K562 (cell line): ENCODE measurements at regions not wholly inside any gene's neighbourhood (a gene's known extent, or its start where the extent isn't known, plus 50 kb on each side); places are given as distances from the start of the nearest gene placed in this dataset.

Source experiments
- ATAC-seq: fragments of 200-7000 bp; cut with Tn5 transposase; 3 replicates; pipeline ENCODE4 v1.9.1; 2020; ENCODE audit warnings: moderate library complexity
- BruUV-seq: library from RNA; stranded (reverse); fragments of 400-500 nt; replicated peaks from 2 replicates; lab custom pipeline; 2021; lab: Mats Ljungman, UMichigan
- CTCF ChIA-PET: fragments of 300-600 bp; formaldehyde crosslinking; extraction: SDS; loops from one replicate; lab custom pipeline; 2021; ENCODE audit warnings: low intra/inter-chr PET ratio; lab: Yijun Ruan, JAX
- POLR2A ChIA-PET: fragments of 300-600, 350-650 bp; sonication (Branson Sonifier 250); formaldehyde crosslinking; extraction: SDS; loops from one replicate; lab custom pipeline; 2021; ENCODE audit warnings: antibody characterized with exemption, inconsistent platforms; lab: Yijun Ruan, JAX
- DNase-seq, 4 experiments: peaks; one replicate each; pipeline versions ENCODE4 v3.0.0 to v3.0.0-alpha.2; 2011 to 2018; ENCODE audit warnings: low spot score in 3 of 4, mixed read lengths in 3 of 4; ENCODE audit errors: extremely low read depth in 1 of 4
- FAIRE-seq: peaks from 2 replicates; lab custom pipeline; 2011; peaks lifted over from hg19 to GRCh38; lab: Jason Lieb, UNC
- H2AFZ ChIP-seq: 2 replicates; pipeline ENCODE4 v1.6.0; 2011; ENCODE audit warnings: low read depth, low read length, control low read depth, inconsistent platforms
- H3K27ac ChIP-seq: fragments of 200-600 bp; 3 replicates; pipeline ENCODE4 v1.8.0; 2011; ENCODE audit warnings: low read depth, mild to moderate bottlenecking, control low read depth, inconsistent platforms, low read length, moderate library complexity, mixed read lengths; ENCODE audit errors: extremely low read depth
- H3K27me3 ChIP-seq, 2 experiments: fragments of 300-600 bp in 1 of 2; 2 replicates in 1 of 2; 3 replicates in 1 of 2; pipeline versions ENCODE4 v1.6.0 to v1.8.0; 2011; ENCODE audit warnings: inconsistent platforms in 2 of 2, low read length in 2 of 2, mild to moderate bottlenecking in 1 of 2, mixed read lengths in 1 of 2, moderate library complexity in 1 of 2; ENCODE audit not compliant: control insufficient read depth in 2 of 2, insufficient read depth in 2 of 2
- H3K36me3 ChIP-seq: fragments of 300-600 bp; 3 replicates; pipeline ENCODE4 v1.8.0; 2011; ENCODE audit warnings: mild to moderate bottlenecking, low read length, inconsistent platforms; ENCODE audit not compliant: control insufficient read depth, insufficient read depth
- H3K4me1 ChIP-seq, 2 experiments: fragments of 200-600 bp in 1 of 2; replicated peaks in 1 of 2; 2 replicates in 1 of 2; 3 replicates in 1 of 2; pipeline versions ENCODE4 v1.5.1 to v1.8.0; 2011; ENCODE audit warnings: inconsistent platforms in 2 of 2, low read length in 2 of 2, mild to moderate bottlenecking in 1 of 2, mixed read lengths in 1 of 2, moderate library complexity in 1 of 2; ENCODE audit not compliant: control insufficient read depth in 2 of 2, insufficient read depth in 2 of 2
- H3K4me2 ChIP-seq: 2 replicates; pipeline ENCODE4 v1.6.1; 2011; ENCODE audit warnings: low read length, control low read depth, inconsistent platforms, mixed read lengths; ENCODE audit not compliant: insufficient read depth
- H3K4me3 ChIP-seq: fragments of 200-600 bp; sonication (generic), shearing (Covaris generic); 2 replicates; pipeline ENCODE4 v1.5.1; 2016; ENCODE audit warnings: control low read depth, inconsistent platforms
- H3K79me2 ChIP-seq: fragments of 200-600 bp; 3 replicates; pipeline ENCODE4 v1.8.0; 2011; ENCODE audit warnings: low read length, inconsistent platforms; ENCODE audit not compliant: control insufficient read depth, insufficient read depth
- H3K9ac ChIP-seq, 2 experiments: 2 replicates each; pipeline versions ENCODE4 v1.6.0 to v1.6.1; 2011; ENCODE audit warnings: low read depth in 2 of 2, low read length in 2 of 2, control low read depth in 1 of 2, inconsistent platforms in 1 of 2, mild to moderate bottlenecking in 1 of 2, mixed read lengths in 1 of 2; ENCODE audit not compliant: insufficient read depth in 1 of 2
- H3K9me1 ChIP-seq: one replicate; pipeline ENCODE4 v1.6.0; 2011; ENCODE audit warnings: inconsistent platforms, mild to moderate bottlenecking, low read length, moderate library complexity; ENCODE audit not compliant: control insufficient read depth, insufficient read depth
- H3K9me3 ChIP-seq: replicated peaks from 2 replicates; pipeline ENCODE4 v1.5.1; 2011; ENCODE audit warnings: low read depth, low read length, inconsistent platforms; ENCODE audit not compliant: control insufficient read depth, insufficient read depth
- H4K20me1 ChIP-seq: replicated peaks from 2 replicates; pipeline ENCODE4 v1.6.1; 2011; ENCODE audit warnings: low read length, inconsistent platforms, mixed read lengths; ENCODE audit not compliant: control insufficient read depth, insufficient read depth
- CCNT2 ChIP-seq: IDR thresholded peaks from 2 replicates; pipeline ENCODE4 v1.6.1; 2011; ENCODE audit warnings: borderline replicate concordance, low read depth, mild to moderate bottlenecking, moderate library complexity, mixed read lengths, low read length; ENCODE audit not compliant: insufficient read length; ENCODE audit errors: extremely low read depth
- SREBF1 ChIP-seq: fragments of 150-350 bp; IDR thresholded peaks from 2 replicates; pipeline ENCODE4 v1.6.1; 2014; ENCODE audit warnings: antibody characterized with exemption, low read depth, low read length, borderline replicate concordance
- TARDBP ChIP-seq: fragments of 450-650 bp; IDR thresholded peaks from 2 replicates; pipeline ENCODE4 v1.6.1; 2016
- ZFP30 ChIP-seq: fragments of 250-450 bp; sonication (Bioruptor Pico); IDR thresholded peaks from 2 replicates; pipeline ENCODE4 v1.8.0; 2022; ENCODE audit warnings: moderate library complexity, mild to moderate bottlenecking, inconsistent platforms, borderline replicate concordance
- ZNF146 ChIP-seq: IDR thresholded peaks from one replicate; pipeline ENCODE4 v1.6.1; 2018; ENCODE audit warnings: missing compliant biosample characterization; ENCODE audit not compliant: unreplicated experiment
- ZNF707 ChIP-seq: fragments of 250-450 bp; sonication (Bioruptor Pico); conservative IDR thresholded peaks from 2 replicates; pipeline ENCODE4 v1.8.0; 2022; ENCODE audit warnings: inconsistent platforms, mild to moderate bottlenecking, moderate library complexity
- WGBS: fragments of 100-300 bp; shearing (Covaris generic); methylation state at CpG from one replicate; pipeline ENCODE4 v1.1.6; 2016; ENCODE audit warnings: low coverage, mixed read lengths; ENCODE audit not compliant: insufficient coverage; ENCODE audit errors: missing lambda C conversion rate; 5-methylcytosine and 5-hydroxymethylcytosine counted together
- in situ Hi-C: fragments of 300-500 bp; cut with MboI; formaldehyde crosslinking; loops from 4 replicates; pipeline ENCODE4 v1.15.0; 2018; ENCODE audit warnings: inconsistent platforms, mixed read lengths
- intact Hi-C: fragments of 100-400 bp; cut with micrococcal nuclease; formaldehyde crosslinking; loops from 2 replicates; pipeline ENCODE4 v1.14.2; 2022
- TF ChIP-seq, protein P1 (sequence below): IDR thresholded peaks from 3 replicates; pipeline ENCODE4 v1.6.1; 2011; ENCODE audit warnings: borderline replicate concordance, mild to moderate bottlenecking; ENCODE audit not compliant: insufficient read length, insufficient read depth
- TF ChIP-seq, protein P2 (sequence below): fragments of 450-650 bp; IDR thresholded peaks from 2 replicates; pipeline ENCODE4 v1.6.1; 2017; ENCODE audit warnings: mild to moderate bottlenecking, moderate library complexity
- TF ChIP-seq, protein P3 (sequence below): fragments of 450-650 bp; IDR thresholded peaks from 2 replicates; pipeline ENCODE4 v1.7.0; 2016; ENCODE audit warnings: borderline replicate concordance

DNA sequence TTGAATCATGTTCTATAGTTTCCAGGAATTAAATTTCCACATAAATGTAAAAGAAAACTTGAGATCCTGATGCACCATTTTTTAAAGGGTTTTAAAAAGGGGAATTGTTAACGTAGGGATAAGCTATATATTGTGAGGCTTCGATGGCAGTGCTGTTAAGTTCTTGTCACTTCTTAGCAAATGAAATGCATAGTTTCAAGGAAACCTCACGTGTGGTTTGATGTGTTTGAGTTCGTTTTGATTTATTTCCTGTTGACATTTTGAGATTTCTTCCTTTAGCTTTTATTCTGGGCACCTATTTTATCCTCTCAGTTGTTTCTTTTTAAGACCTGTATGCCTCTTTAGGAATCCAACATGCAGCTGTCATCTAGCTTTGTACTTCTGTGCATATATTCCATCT is 301.0 kb downstream of the DOCK8 start:
- Histone ChIP-seq H3K9me3 (no peaks in the 10 kb centered on the region), H3K27ac (no peak overlapping the region), H4K20me1 (no peaks in the 10 kb centered on the region), H3K9ac (no peak overlapping the region), H3K4me1 (no peaks in the 10 kb centered on the region), H3K4me2 (no peak overlapping the region), H3K36me3 (no peaks in the 10 kb centered on the region), H2AFZ (no peak overlapping the region), H3K4me3 (no peak overlapping the region), H3K27me3 (peaks cover 2 to 20% of the 10 kb centered on the region in 2 experiments; a peak in 2 of 5 replicates), H3K9me1 (no peaks in the 10 kb centered on the region), H3K79me2 (no peaks in the 10 kb centered on the region)
- no peak for ATAC-seq
- no peak for DNase-seq
- no TSS peak for BruUV-seq
- WGBS: 0% methylated on average over 4 of the region's 4 CpGs
- intact Hi-C loops (no loop called here), in situ Hi-C loops (no loop called here)
- ChIA-PET POLR2A (no interaction called here), CTCF (no interaction called here)
- FAIRE-seq: no peak
- TF ChIP-seq ZNF146 (CRISPR knock-in tag) (no peak), ZNF707 (no peak), TARDBP (no peak), ZFP30 (CRISPR knock-in tag) (no peak), CCNT2 (no peak), SREBF1 (no peak)
- TF ChIP-seq, protein P1, sequence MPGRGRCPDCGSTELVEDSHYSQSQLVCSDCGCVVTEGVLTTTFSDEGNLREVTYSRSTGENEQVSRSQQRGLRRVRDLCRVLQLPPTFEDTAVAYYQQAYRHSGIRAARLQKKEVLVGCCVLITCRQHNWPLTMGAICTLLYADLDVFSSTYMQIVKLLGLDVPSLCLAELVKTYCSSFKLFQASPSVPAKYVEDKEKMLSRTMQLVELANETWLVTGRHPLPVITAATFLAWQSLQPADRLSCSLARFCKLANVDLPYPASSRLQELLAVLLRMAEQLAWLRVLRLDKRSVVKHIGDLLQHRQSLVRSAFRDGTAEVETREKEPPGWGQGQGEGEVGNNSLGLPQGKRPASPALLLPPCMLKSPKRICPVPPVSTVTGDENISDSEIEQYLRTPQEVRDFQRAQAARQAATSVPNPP: no peak
- TF ChIP-seq, protein P2, sequence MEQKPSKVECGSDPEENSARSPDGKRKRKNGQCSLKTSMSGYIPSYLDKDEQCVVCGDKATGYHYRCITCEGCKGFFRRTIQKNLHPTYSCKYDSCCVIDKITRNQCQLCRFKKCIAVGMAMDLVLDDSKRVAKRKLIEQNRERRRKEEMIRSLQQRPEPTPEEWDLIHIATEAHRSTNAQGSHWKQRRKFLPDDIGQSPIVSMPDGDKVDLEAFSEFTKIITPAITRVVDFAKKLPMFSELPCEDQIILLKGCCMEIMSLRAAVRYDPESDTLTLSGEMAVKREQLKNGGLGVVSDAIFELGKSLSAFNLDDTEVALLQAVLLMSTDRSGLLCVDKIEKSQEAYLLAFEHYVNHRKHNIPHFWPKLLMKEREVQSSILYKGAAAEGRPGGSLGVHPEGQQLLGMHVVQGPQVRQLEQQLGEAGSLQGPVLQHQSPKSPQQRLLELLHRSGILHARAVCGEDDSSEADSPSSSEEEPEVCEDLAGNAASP: no peak
- TF ChIP-seq, protein P3, sequence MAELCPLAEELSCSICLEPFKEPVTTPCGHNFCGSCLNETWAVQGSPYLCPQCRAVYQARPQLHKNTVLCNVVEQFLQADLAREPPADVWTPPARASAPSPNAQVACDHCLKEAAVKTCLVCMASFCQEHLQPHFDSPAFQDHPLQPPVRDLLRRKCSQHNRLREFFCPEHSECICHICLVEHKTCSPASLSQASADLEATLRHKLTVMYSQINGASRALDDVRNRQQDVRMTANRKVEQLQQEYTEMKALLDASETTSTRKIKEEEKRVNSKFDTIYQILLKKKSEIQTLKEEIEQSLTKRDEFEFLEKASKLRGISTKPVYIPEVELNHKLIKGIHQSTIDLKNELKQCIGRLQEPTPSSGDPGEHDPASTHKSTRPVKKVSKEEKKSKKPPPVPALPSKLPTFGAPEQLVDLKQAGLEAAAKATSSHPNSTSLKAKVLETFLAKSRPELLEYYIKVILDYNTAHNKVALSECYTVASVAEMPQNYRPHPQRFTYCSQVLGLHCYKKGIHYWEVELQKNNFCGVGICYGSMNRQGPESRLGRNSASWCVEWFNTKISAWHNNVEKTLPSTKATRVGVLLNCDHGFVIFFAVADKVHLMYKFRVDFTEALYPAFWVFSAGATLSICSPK: no peak
